ENCODE measurements at regions not wholly inside any gene's neighbourhood (a gene's known extent, or its start where the extent isn't known, plus 50 kb on each side); places are given as distances from the start of the nearest gene placed in this dataset.

Small RNA genes in the stretch of these regions (small RNA-seq; reads per million reads assigned to genes)
- gene UBL5P3, result 0 reads per million in 2 experiments
